ENCODE measurements at regions not wholly inside any gene's neighbourhood (a gene's known extent, or its start where the extent isn't known, plus 50 kb on each side); places are given as distances from the start of the nearest gene placed in this dataset.

- Mint-ChIP-seq H3K27me3 (ENCODE audit: low read depth in 2 of 2) (no peaks in the 10 kb centered on the region), H3K9me3 (peaks cover 9 to 10% of the 10 kb centered on the region in 2 donors), H3K27ac (no peak overlapping the region), H3K36me3 (no peaks in the 10 kb centered on the region), H3K4me3 (no peak overlapping the region), H3K4me1 (no peaks in the 10 kb centered on the region)
- Histone ChIP-seq H3K9me3 (ENCODE audit: control insufficient read depth, insufficient read depth, low read length) (no peaks in the 10 kb centered on the region), H3K27ac (ENCODE audit: low read length) (no peak overlapping the region), H3K4me3 (ENCODE audit: low read length) (no peak overlapping the region), H3K4me1 (ENCODE audit: control insufficient read depth, insufficient read depth, low read length) (no peaks in the 10 kb centered on the region), H3K27me3 (ENCODE audit: control insufficient read depth, insufficient read depth, low read length) (no peaks in the 10 kb centered on the region), H3K36me3 (ENCODE audit: control insufficient read depth, insufficient read depth, low read length) (no peaks in the 10 kb centered on the region)
- DNase-seq (no peak), ATAC-seq (no peak)
- WGBS (ENCODE audit: insufficient coverage), result 0% methylated on average over 1 of the region's 2 CpGs
- TF ChIP-seq CTCF (IDR thresholded peaks at IDR 0.05), result no peak
- intact Hi-C loops (cut with micrococcal nuclease), result no loop called here
Observed at GRCh38 chr9:26567976-26568375, 324.6 kb downstream of the CAAP1 start.

DNA sequence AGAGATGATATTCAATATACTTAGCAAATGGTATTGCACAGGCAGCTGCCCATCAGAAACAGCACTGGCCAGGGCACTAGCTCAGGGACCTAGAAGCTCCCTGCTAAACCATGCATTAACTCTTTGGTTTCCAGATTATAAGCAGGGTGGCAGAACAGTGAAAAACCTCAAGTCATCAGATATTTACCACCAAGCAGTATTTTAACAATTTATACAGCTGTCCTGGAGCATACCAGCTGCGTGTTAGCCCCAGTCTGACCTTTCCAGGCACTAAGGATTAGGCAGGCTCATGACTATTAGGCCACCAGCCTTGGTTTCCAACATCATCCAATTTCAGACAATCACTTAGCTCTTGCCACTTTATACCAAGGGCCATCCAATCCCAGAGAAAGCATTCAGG is 326.5 kb downstream of the CAAP1 start:
- no peaks in the 10 kb centered on the region for H3K36me3 Mint-ChIP-seq
- 50% methylated on average over 1 of the region's 1 CpG for WGBS (ENCODE audit: insufficient coverage)
- no peak for DNase-seq

DNA sequence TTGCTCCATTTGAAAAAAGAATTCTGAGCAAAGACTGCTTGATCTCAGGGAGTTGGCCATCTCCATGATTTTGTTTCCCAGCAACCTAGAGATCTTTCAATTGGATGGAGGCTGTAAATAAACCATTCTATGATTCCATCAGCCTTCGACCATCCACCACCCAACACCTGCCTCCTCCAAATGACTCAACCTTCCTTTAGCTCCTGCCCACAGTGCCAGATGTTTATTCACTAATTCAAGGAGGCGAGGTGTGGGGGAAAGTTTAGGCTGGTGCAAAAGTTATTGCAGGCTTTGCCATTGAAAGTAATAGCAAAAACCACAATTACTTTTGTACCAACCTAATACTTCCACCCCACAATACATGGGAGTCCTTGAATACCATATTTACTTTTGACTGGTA is 327.5 kb downstream of the CAAP1 start:
- Mint-ChIP-seq H3K4me1 (no peaks in the 10 kb centered on the region), H3K27me3 (ENCODE audit: low read depth in 2 of 2) (no peaks in the 10 kb centered on the region), H3K36me3 (no peaks in the 10 kb centered on the region), H3K4me3 (no peak overlapping the region), H3K27ac (no peak overlapping the region), H3K9me3 (peaks cover 10 to 13% of the 10 kb centered on the region in 2 donors)
- 50% methylated on average over 1 of the region's 2 CpGs for WGBS (ENCODE audit: insufficient coverage)
- Histone ChIP-seq H3K27me3 (ENCODE audit: control insufficient read depth, insufficient read depth, low read length) (no peaks in the 10 kb centered on the region), H3K4me1 (ENCODE audit: control insufficient read depth, insufficient read depth, low read length) (no peaks in the 10 kb centered on the region), H3K9me3 (ENCODE audit: control insufficient read depth, insufficient read depth, low read length) (no peaks in the 10 kb centered on the region), H3K4me3 (ENCODE audit: low read length) (no peak overlapping the region), H3K27ac (ENCODE audit: low read length) (no peak overlapping the region), H3K36me3 (ENCODE audit: control insufficient read depth, insufficient read depth, low read length) (no peaks in the 10 kb centered on the region)
- DNase-seq (no peak), ATAC-seq (no peak)
- TF ChIP-seq CTCF (IDR thresholded peaks at IDR 0.05), result no peak
- intact Hi-C loops (cut with micrococcal nuclease), result no loop called here

More for the DNA sequence above, 326.5 kb downstream of the CAAP1 start:
- no peaks in the 10 kb centered on the region for H3K9me3 ChIP-seq (ENCODE audit: control insufficient read depth, insufficient read depth, low read length)
- no peak for TF ChIP-seq CTCF (IDR thresholded peaks at IDR 0.05)
- no peaks in the 10 kb centered on the region for H3K4me1 Mint-ChIP-seq
- H3K9me3 Mint-ChIP-seq, result peaks cover 10 to 16% of the 10 kb centered on the region in 2 donors
- no peaks in the 10 kb centered on the region for H3K27me3 ChIP-seq (ENCODE audit: control insufficient read depth, insufficient read depth, low read length)
- ATAC-seq, result no peak
- H3K4me3 ChIP-seq (ENCODE audit: low read length), result no peak overlapping the region
- H3K4me1 ChIP-seq (ENCODE audit: control insufficient read depth, insufficient read depth, low read length), result no peaks in the 10 kb centered on the region
- intact Hi-C loops (cut with micrococcal nuclease), result no loop called here
- H3K27ac Mint-ChIP-seq, result no peak overlapping the region
- H3K27me3 Mint-ChIP-seq (ENCODE audit: low read depth in 2 of 2), result no peaks in the 10 kb centered on the region
- no peak overlapping the region for H3K4me3 Mint-ChIP-seq
- H3K27ac ChIP-seq (ENCODE audit: low read length), result no peak overlapping the region
- H3K36me3 ChIP-seq (ENCODE audit: control insufficient read depth, insufficient read depth, low read length), result no peaks in the 10 kb centered on the region

GRCh38 chr9:26562338-26562737 is 330.3 kb downstream of the CAAP1 start:
- WGBS (ENCODE audit: insufficient coverage), result 70% methylated on average over 1 of the region's 1 CpG
- no peak overlapping the region for H3K27ac ChIP-seq (ENCODE audit: low read length)
- ATAC-seq (no peak), DNase-seq (no peak)
- Mint-ChIP-seq H3K4me3 (no peak overlapping the region), H3K36me3 (no peaks in the 10 kb centered on the region), H3K27me3 (ENCODE audit: low read depth in 2 of 2) (no peaks in the 10 kb centered on the region), H3K9me3 (peaks cover 13 to 18% of the 10 kb centered on the region in 2 donors), H3K27ac (no peak overlapping the region), H3K4me1 (no peaks in the 10 kb centered on the region)
- TF ChIP-seq CTCF (IDR thresholded peaks at IDR 0.05), result no peak
- H3K27me3 ChIP-seq (ENCODE audit: control insufficient read depth, insufficient read depth, low read length), result no peaks in the 10 kb centered on the region
- no peaks in the 10 kb centered on the region for H3K9me3 ChIP-seq (ENCODE audit: control insufficient read depth, insufficient read depth, low read length)
- intact Hi-C loops (cut with micrococcal nuclease), result no loop called here
- H3K4me1 ChIP-seq (ENCODE audit: control insufficient read depth, insufficient read depth, low read length), result no peaks in the 10 kb centered on the region
- no peak overlapping the region for H3K4me3 ChIP-seq (ENCODE audit: low read length)
- H3K36me3 ChIP-seq (ENCODE audit: control insufficient read depth, insufficient read depth, low read length), result no peaks in the 10 kb centered on the region

Measured in natural killer cell (primary cell).